ENCODE measurements at regions not wholly inside any gene's neighbourhood (a gene's known extent, or its start where the extent isn't known, plus 50 kb on each side); places are given as distances from the start of the nearest gene placed in this dataset.

- TF ChIP-seq CTCF (IDR thresholded peaks at IDR 0.05; ENCODE audit: low read length) (no peak), EZH2 (optimal IDR thresholded peaks at IDR 0.05; ENCODE audit: low read depth, low read length) (no peak), EZH2phosphoT487 (IDR thresholded peaks at IDR 0.05; ENCODE audit: low read length) (no peak)
Observed at GRCh38 chr3:111412656-111413055, 129.3 kb upstream of the CD96 start.
